ENCODE measurements at regions not wholly inside any gene's neighbourhood (a gene's known extent, or its start where the extent isn't known, plus 50 kb on each side); places are given as distances from the start of the nearest gene placed in this dataset.

DNA sequence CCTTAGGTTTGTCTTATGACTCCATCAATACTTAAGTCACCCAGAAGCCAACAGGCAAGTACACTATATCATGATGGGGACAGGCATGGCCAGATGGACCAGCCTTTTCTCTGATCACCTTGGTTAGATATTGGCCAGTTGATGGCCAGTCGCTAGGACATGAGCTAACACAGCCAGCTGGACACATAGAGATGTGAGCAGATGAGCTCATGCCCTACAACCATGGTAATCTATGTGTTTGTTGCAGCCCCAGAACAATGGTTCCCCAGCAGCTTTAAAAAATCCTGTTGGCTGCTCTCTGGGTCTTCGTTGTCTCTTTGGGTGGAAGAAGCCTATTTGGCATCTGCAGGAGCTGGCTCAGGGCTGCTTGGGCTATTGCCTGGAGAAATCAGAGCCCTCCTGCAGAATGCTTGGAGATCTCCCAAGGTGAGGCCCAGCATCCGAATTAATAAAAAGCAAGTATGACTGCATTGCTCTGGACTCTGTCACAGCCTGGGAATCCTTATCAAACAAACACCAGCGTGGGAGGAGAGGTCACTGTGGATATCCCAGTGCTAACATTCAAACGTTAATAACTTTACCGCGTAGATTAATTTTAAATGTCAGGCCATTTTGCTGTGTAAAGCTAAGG is 62.3 kb upstream of the KLHL29 start:
- Histone ChIP-seq H3K9me1 (ENCODE audit: insufficient read depth, low read length) (no peaks in the 10 kb centered on the region), H3K9me3 (ENCODE audit: control insufficient read depth, insufficient read depth, low read length) (no peaks in the 10 kb centered on the region), H3K23ac (ENCODE audit: low read depth, low read length) (no peak overlapping the region), H3K56ac (ENCODE audit: extremely low read depth, insufficient read depth, low read length) (no peak overlapping the region), H4K91ac (ENCODE audit: insufficient read depth, low read depth, low read length) (no peak overlapping the region), H3K79me1 (ENCODE audit: low read depth in 1 of 2, low read length in 2 of 2) (no peaks in the 10 kb centered on the region), H3K4me1 (ENCODE audit: control insufficient read depth, insufficient read depth, low read length) (no peaks in the 10 kb centered on the region), H2BK20ac (ENCODE audit: low read depth, low read length) (no peak overlapping the region), H2AFZ (replicated peaks; ENCODE audit: low read length, poor library complexity) (no peak overlapping the region), H4K20me1 (ENCODE audit: insufficient read depth, low read length) (no peaks in the 10 kb centered on the region), H2BK5ac (ENCODE audit: low read depth, low read length, poor library complexity, severe bottlenecking) (no peak overlapping the region), H3K14ac (replicated peaks; ENCODE audit: low read depth, low read length) (no peak overlapping the region), H3K4me3 (ENCODE audit: insufficient read depth, low read depth, low read length) (no peak overlapping the region), H2AK5ac (ENCODE audit: low read depth, low read length) (no peak overlapping the region), H2AK9ac (replicated peaks; ENCODE audit: low read depth, low read length, poor library complexity) (no peak overlapping the region), H3K27me3 (ENCODE audit: control insufficient read depth, insufficient read depth, low read length) (peaks cover 12% of the 10 kb centered on the region), H3K27ac (ENCODE audit: insufficient read depth, low read length) (no peak overlapping the region), H4K8ac (ENCODE audit: low read depth in 2 of 2, low read length in 2 of 2) (no peak overlapping the region), H2BK15ac (ENCODE audit: low read depth, low read length) (no peak overlapping the region), H3K4ac (ENCODE audit: low read depth, low read length) (no peak overlapping the region), H4K5ac (ENCODE audit: low read depth, low read length) (no peak overlapping the region), H3K9ac (ENCODE audit: low read depth, low read length) (no peak overlapping the region), H3K18ac (ENCODE audit: low read depth, low read length) (no peak overlapping the region), H2BK120ac (ENCODE audit: low read depth, low read length) (no peak overlapping the region), H3K4me2 (ENCODE audit: low read depth, low read length) (no peak overlapping the region), H3K36me3 (ENCODE audit: control insufficient read depth, insufficient read depth, low read length) (no peaks in the 10 kb centered on the region)
- 73% methylated on average over 3 of the region's 7 CpGs; no CpG with 5 or more reads in 1 of the 2 experiments for WGBS, 2 experiments (ENCODE audit: extremely low coverage in 2 of 2, insufficient read length in 1 of 2)
- dilution Hi-C loops (cut with HindIII; ENCODE audit: low sequenced_read_pairs, unreplicated experiment): no loop called here
- CTCF ChIA-PET: no interaction called here
- intact Hi-C loops (cut with micrococcal nuclease): no loop called here
- in situ Hi-C loops (cut with MboI; ENCODE audit: low sequenced_read_pairs): no loop called here
- TF ChIP-seq RCOR1 (IDR thresholded peaks at IDR 0.05; ENCODE audit: insufficient replicate concordance, low read length) (no peak), BHLHE40 (IDR thresholded peaks at IDR 0.05; ENCODE audit: low read depth, low read length) (no peak), CEBPB (IDR thresholded peaks at IDR 0.05; ENCODE audit: low read depth, low read length) (no peak), ELK1 (IDR thresholded peaks at IDR 0.05; ENCODE audit: borderline replicate concordance, low read depth, low read length) (no peak), FOS (IDR thresholded peaks at IDR 0.05; ENCODE audit: low read depth, low read length) (no peak)
- DNase-seq: no peak
- POLR2A ChIA-PET (ENCODE audit: unreplicated experiment): no interaction called here
- BruUV-seq (replicated peaks): no TSS peak
- ATAC-seq (ENCODE audit: low read depth): no peak

Data from IMR-90 (cell line).